Stimulated activated CD8-positive, alpha-beta memory T cell treated with anti-CD3 and anti-CD28 coated beads, Interleukin-7, amount 100 ng/mL, for 24 hours (primary cell): ENCODE measurements at regions not wholly inside any gene's neighbourhood (a gene's known extent, or its start where the extent isn't known, plus 50 kb on each side); places are given as distances from the start of the nearest gene placed in this dataset.

Experiments used
- DNase-seq: peaks from one replicate; pipeline ENCODE4 v3.0.0-alpha.2; 2020; ENCODE audit warnings: low read depth

DNA sequence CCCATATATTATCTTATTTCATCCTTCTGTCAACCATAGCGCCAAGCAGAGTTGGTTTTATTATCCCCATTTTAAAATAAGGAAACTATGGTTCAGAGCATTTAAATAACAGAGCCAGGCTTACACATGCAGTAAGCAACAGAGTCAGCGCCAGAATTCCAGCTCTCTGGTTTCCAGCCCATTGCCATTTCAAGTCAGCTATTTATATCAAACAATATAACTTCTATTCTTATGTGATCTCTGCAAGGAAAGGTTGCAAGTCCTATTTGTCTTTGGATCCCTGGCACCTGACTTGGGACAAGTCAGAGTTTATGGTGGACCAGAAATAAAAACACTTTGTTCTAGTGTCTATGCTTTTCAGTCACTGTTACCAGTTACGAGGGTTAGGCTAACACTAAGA is 174.1 kb upstream of the EEA1 start:
- no peak for DNase-seq

DNA sequence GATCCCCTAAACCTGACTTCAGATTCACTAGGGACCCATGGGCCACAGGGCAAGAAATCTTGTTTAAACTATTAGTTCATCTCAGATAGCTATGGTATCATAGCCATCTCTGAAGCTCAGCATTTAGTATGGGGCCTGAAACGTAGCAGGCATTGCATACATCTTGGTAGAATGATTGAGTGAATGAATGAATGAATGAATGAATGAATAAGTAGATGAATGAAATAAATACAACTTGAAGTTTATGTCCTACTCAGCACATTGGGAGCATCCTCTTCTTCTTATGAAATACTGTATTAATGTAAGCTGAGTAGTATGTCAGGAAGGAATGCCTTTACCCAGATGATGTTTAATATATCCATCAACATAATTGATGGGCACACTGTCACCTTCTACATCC is 175.4 kb upstream of the EEA1 start:
- no peak for DNase-seq

DNA sequence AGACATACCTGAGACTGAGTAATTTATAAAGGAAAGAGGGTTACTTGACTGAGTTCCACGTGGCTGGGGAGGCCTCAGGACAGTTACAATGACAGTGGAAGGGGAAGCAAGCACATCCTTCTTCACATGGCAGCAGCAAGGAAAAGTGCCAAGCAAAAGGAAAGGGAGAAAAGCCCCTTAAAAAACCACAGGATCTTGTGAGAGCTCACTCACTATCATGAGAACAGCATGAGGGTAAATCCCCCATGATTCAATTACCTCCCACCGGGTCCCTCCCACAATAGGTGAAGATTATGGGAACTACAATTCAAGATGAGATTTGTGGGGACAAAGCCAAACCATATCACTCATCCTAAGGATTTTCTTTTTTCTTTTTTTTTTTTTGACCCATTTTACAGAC is 177.8 kb upstream of the EEA1 start:
- no peak for DNase-seq

DNA sequence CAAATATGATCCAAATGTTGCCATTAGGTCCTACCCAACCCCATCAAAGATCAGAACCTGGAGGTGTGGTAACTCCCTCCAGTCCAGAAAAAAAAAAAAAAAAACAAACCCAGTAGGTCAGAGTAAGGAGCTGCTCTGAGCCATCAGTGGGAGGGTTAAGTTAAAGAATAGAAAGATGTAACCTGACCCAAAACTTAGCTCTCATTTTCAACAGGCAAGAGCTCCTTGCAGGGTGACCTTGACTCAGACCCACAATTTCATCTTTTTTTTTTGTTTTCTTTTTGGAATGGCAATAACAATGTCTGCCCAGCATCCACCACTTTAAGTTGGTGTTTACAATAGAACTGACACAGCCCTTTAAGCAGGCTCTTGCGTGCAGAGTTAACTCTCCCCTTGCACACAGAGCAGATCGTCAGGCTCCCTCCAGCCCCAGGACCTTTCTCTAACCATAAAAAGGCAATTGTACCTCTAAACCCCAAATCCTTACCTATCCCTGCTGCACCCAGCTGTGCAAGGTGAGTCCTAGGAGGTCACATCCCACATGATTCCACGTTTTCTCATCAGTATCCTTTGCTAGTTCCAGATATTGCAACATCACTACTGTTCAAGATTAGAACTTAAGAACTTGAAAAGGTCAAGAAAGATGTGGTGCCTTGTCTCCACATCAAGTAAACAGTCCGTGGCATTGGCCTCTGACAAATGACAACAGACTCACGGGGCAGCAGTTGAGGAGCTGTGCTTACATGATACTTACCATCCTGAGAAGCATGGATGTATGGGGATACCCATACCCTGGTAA is 178.6 kb upstream of the EEA1 start:
- no peak for DNase-seq

DNA sequence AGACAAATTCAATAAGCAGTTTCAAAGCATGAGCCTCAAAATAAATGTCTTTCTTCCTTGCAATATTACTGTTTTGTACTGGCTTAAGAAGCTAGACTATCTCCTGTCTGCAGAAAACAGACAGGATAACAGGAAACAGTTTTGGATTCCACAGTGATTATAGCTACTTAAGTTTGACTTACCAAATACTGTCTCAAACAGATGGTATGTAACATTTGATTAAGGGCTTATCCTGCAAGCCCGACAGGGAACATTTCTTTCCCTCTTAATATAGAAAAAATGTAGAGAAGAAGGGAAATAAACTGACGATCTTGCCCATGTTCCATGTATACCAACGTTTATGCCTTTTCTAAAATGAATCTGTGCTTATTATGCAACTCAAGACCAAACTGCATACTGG is 179.9 kb upstream of the EEA1 start:
- DNase-seq, result no peak

DNA sequence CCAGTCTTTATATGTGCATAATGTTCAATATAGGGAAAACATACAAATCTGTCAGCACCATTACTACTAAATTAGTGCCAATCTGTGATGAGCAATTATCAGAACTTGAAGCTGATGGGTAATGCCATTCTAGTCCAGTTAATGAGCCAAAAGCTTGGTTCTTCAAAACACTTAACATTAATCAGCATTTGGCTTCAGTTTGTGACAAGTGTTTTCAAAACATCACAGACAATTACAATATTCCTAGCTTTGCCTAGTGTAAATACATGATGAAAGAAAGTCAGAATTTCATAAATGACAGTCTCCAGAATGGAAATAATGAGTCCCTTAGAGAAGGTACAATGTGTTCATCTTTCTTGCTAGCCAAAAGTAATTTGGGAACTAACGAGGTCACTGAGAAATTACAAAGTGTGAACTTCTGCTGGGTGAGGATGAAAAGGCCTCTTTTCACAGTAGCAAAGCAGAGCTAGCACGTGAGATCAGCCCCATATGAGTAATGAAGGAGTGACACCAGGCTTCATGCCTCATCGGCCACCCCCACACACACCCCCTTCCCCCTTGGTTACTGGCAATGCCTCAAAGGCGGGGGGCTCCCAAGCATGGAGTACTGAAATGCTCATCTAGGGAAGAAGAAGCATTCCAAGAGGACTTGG is 180.6 kb upstream of the EEA1 start:
- no peak for DNase-seq

DNA sequence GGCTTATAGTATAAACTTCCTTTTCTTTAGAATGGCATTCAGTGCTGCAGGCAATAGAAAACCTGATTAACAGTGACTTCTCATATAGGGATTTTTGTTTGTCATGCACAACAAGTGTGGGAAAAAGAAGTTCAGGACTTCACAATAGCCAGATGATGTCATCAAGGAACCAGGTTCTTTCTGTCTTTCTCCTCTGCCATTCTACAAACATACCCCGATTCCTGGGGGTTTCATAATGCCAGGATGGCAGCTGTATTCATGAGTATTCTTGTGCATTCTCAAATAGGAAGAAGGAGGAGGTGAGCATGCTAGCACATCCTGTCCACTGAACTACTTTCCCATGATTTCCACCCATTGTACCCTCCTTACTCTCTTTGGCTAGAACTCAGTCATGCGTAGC is 182.7 kb upstream of the EEA1 start:
- DNase-seq, result no peak

DNA sequence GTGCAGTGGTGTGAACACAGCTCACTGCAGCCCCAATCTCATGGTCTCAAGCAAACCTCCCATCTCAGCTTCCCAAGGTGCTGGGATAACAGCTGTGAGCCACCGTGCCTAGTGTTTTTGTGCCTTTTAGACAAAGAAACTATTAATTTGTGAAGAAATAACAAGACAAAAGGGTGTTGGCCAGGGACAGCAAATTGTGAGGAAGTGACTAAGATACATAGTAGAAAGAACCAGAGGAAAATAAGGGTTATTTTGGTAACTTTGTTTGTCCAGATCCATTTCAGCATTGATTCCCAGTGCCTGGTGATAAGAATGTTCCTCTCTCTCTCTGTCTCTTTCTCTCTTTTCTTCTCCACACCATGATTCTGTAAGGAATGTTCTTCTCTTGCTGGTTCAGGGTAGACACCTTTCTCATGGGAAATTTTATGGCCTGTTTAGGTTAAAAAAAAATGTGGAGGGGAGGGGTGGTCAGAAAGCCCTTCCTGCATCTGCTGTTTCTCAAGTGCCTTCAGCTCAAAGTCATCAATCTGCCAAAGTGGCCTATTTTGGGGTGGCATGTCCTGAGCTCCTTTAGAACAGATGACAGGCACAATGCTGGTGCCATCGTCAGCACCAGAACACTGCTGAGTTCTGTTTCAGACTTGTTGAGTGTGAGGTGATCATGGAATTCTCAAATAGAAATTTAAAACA is 184.4 kb upstream of the EEA1 start:
- DNase-seq, result no peak

DNA sequence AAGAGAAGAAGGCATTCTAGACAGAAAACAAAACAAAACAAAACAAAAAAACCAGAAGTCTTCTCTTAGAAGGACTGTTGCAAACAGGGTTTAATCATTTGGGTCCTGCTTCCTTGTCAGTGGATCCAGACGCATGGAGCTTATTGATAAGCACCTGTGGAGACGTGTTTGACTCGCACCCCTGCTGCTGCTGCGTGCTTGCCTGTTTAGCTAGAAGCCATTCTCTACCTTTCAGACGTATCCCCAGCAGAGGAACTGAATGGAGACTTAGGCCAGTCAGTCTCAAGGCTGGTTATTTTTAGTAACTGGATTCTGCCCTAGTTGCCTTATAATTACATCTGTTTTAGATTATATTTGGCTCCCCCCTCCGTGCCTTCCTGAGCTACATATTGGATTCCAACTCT is 186.1 kb upstream of the EEA1 start:
- no peak for DNase-seq

DNA sequence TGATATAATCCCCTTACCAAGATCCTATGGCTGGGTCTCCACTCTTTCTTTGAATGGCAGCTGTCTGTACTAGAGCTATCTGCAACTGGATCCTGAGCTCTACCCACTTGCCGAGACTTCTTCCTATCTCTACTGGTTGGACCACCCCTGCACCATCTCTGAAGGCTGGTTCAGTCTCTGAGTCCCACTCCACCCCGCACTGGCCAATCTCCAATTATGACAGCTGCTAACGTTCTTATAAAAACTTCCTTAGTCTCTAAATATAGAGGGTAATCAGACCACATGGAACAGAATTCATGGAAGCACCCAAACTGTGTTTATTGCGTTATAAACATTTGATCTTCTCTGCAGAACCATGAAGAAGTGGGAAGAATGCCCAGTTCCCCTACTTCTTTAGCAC is 186.6 kb upstream of the EEA1 start:
- no peak for DNase-seq

DNA sequence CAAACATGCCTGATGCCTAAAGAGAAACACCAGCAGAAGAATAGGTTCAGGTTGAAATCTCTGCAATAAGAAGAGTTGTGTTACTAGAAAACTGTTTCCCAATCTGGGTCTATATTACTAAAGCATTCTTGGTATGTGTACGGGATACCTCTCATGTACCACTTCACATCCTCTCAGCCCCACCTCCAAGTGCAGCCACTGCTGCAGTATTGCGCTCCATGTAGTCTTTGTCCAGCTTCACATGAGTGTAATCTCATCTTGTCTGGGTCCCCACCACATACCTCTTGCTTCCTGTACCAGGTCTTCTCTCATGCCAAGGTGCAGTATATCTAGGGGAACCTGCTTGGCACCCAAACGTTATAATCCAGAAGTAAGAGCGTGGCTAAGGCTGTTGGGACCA is 187.5 kb upstream of the EEA1 start:
- no peak for DNase-seq

DNA sequence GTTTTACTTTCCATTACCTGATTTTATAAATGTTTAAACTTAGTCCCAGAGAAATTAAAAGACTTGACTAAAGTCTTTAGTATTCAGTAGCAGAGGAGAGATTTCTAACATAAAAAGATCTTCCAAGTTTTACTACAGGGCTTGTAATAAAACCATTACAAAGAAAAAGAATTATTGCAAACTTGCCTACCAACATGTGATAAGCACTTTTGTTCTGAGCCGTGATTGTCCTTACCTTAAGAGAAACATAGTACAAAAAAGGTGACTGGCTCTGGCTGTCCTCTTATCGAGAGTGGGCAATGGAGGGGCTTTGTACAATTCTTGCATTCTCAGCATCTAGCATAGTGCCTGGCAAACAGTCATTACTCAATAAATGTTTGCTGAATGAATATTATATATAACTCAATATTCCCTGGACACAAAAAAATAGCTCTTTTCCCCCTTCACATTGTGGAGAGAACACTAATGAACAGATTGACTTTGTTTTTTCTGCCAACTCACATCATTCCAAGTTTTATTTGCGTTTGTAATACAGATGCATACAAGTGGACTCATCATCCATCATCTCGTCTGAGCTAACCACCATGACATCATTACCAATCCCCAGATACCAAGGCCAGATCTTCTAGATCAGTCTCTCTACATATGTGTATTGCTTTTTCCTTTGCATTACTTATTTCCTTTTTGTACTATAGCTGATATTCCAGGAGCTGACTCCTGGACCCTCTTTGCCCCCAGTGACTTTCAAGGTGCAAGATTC is 192.8 kb upstream of the EEA1 start:
- no peak for DNase-seq

DNA sequence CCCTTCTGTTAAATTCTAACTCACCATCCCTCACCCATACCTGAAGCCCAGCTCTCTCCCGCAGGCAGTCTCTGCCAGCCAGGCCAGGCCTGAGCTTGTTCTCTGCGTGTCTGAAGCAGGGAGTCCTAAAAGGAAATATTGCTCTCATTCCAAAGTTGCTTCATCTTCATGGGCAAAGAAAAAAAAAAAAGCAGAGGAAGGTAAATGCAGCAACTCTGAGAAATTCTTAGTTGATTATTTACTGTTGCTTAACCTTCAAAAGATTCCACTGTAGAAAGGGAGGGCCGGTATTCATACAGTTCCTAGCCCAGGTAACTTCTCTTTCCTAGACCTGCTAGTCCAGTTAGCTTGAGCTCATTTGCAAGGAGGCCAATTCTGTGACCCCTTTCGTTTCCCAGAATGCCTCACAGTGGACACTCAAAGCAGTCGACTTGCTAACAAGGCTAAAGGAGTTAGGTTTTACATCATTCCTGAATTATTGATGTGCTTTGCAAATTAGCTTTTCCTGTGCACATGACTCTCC is 193.5 kb upstream of the EEA1 start:
- DNase-seq, result no peak

DNA sequence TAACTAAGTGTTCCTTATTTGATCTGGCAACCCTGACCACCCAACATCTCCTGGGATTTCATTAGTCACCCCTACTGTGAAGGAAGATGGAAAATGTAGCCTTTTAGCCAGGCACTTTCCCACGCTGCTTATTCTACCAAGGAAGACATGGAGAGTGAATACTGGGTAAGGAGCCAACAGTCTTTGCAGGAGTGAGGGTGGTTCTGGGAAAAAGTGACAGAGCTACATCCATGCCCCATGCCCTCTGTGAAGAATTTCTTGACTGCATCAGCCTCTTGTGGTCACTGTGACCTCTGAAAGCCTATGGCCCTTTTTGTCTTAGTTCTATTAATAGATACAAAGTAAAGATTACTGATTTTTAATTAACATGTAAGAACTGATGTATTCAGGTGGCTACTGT is 196.0 kb upstream of the EEA1 start:
- no peak for DNase-seq

DNA sequence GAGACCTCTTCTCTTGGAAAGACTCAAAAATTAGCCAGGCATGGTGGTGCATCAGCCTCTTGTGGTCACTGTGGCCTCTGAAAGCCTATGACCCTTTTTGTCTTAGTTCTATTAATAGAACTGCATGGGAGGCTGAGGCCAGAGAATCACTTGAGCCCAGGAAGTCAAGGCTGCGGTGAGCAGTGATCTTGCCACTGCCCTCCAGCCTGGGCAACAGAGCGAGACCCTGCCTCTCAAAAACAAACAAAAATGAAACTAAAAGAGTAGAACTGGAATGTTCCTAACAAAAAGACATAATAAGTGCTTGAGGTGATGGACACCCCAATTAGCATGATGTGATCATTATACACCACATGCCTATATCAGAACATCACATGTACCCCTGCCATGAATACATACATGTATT is 197.0 kb upstream of the EEA1 start:
- no peak for DNase-seq

DNA sequence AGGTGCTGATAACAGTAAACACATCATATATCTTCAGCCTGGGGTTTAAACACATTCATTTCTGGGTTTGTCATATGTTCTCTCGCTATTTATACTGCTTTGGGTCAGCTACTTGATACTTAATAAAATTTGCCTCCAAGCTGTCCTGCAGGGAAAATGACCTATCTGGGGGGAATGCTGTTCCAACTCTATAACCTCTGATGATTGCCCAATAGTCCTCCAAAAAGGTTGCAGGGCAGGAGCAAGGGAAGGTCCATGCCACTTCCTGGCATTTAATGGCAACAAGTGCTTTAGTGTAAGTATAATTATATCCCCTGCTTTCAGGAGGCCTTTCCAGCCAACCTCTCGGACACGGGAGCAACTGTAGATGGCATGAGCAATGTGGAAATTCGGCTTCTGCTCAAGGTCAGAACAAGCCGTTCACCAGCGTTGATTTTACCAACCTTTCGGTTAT is 198.0 kb upstream of the EEA1 start:
- DNase-seq, result no peak

DNA sequence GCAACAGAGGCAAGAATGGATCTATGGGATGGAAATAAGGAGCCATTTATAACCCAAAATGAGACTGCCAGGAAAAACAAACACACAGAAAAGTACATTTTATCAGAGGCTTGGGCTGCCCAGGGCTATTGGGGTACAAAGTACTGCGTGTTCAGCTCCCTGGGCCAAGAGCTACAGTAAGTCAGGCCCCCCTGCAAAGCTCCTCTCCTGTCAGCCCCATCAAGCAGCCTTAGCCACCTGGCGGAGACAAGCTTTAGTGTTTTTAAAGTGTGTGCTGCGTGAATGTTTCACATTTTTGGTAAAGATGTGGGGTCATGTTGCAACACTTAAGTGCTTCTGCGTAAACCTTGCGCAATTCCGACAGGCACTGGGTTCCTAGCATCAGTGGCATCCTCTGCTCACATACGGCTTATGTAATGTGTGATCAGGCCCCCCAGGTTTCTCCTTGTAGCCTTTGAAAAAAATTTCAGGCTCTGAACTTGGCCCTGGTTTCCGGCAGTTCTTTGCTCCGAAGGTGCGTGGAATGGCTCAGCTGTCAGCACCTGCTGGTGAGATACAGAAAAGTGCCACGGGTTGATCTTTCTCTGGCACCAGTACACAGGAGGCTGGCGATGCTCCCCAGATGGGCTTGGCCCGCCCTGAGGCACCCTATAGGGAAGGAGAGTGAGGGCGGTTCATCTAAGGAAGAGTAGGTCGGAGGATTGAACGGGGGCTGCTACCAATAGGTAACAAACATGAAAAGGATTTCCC is 198.7 kb upstream of the EEA1 start:
- DNase-seq, result no peak

DNA sequence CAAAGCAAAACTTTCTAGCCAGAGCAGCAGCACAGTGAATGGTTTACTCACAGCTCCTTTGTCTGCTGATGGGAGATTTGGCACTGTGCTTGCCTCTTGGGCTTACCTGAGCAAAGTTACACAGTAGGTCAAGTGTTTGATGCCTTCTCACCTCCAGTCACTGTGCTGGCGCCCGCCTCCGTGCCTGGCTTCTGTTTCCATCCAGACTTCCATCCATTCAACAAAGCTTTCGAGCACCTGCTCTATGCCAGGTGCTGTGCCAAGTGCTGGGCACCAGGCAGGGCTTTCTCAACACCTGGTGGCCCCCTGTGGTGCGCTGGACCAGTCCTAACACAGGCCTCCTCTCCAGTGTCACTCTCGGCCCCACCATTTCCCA is 199.2 kb upstream of the EEA1 start:
- no peak for DNase-seq

DNA sequence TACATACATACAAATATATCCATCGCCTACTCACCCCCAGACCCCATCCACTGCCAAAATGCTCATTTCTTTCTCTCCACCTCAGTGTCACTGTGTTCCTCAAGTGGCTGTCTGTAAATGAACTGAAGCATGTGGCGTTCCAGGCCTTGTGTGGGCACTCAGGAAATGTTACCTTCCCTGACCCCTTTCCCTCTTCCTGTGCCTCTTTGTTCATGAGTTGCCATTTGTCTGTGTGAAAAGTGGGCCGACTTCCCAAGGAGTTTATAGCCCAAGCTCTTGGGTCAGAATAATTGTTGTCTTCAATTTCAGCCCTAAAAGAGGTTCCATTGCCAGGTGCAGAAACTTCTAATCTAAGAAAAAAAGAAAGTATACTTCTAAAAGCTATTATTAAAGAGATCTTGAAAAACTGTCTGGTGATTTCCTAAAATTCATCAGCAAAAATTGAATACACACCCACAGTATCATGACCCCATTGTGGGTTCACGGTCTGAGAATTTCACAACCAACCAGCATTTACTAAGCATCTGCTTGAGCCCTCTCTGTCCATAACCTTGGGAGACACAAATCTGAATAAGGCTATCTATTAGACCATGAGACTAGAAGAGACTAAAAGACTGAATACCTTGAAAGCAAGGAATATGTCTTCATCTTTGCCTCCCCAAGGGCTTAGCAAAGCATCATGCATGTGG is 201.4 kb upstream of the EEA1 start:
- DNase-seq, result no peak

DNA sequence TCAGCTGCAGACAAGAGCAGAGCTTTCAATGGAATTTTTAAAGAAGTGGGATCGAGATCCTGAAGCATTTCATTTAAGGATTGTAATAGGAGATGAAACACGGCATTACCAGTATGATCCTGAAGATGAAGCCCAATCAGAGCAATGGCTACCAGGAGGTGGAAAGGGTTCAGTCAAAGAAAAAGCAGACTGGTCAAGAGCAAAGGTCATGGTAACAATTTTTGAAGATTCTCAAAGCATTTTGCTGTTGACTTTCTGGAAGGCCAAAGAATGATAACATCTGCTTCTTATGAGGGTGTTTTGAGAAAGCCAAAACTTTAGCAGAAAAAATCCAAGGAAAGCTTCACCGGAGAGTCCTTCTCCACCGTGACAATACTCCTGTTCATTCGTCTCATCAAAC is 204.3 kb upstream of the EEA1 start:
- no peak for DNase-seq
